WTC11 (cell line): ENCODE measurements at regions not wholly inside any gene's neighbourhood (a gene's known extent, or its start where the extent isn't known, plus 50 kb on each side); places are given as distances from the start of the nearest gene placed in this dataset.

Experiments used
- ATAC-seq: fragments of 200-7000 bp; cut with Tn5 transposase; 2 replicates; pipeline ENCODE4 v1.10.0; 2021; ENCODE audit warnings: mild to moderate bottlenecking, moderate library complexity
- CTCF ChIA-PET: fragments of 300-600 bp; sonication (Branson Sonifier 250); formaldehyde crosslinking; loops from one replicate; lab custom pipeline; 2021; ENCODE audit warnings: antibody characterized with exemption; lab: Charles Lee
- POLR2A ChIA-PET: fragments of 350-600 bp; sonication (Branson Sonifier 250); formaldehyde crosslinking; loops from one replicate; lab custom pipeline; 2021; ENCODE audit warnings: antibody characterized with exemption; lab: Charles Lee
- DNase-seq: peaks from one replicate; pipeline ENCODE4 v3.0.0; 2021; ENCODE audit warnings: low spot score
- H3K27ac Mint-ChIP-seq: 2 replicates; pipeline ENCODE4 v1.8.0; 2021; ENCODE audit warnings: mixed read lengths
- H3K27me3 Mint-ChIP-seq: 2 replicates; pipeline ENCODE4 v1.8.0; 2021; ENCODE audit warnings: low read depth, mild to moderate bottlenecking, moderate library complexity, mixed read lengths
- H3K36me3 Mint-ChIP-seq: 2 replicates; pipeline ENCODE4 v1.8.0; 2021; ENCODE audit warnings: mixed read lengths
- H3K4me1 Mint-ChIP-seq: 2 replicates; pipeline ENCODE4 v1.8.0; 2022; ENCODE audit warnings: mixed read lengths
- H3K4me3 Mint-ChIP-seq: 2 replicates; pipeline ENCODE4 v1.8.0; 2021; ENCODE audit warnings: mild to moderate bottlenecking, moderate library complexity, mixed read lengths
- H3K9me3 Mint-ChIP-seq: 2 replicates; pipeline ENCODE4 v1.8.0; 2021; ENCODE audit warnings: mixed read lengths
- AR ChIP-seq: fragments of 250-450 bp; sonication (Bioruptor Pico); IDR thresholded peaks from 2 replicates; pipeline ENCODE4 v1.9.0; 2021; ENCODE audit warnings: mild to moderate bottlenecking
- ATF3 ChIP-seq: sonication (generic); formaldehyde crosslinking; conservative IDR thresholded peaks from 2 replicates; pipeline ENCODE4 v1.8.1; 2022; ENCODE audit warnings: mild to moderate bottlenecking, missing genetic modification reagents
- CBFB ChIP-seq: sonication (generic); formaldehyde crosslinking; IDR thresholded peaks from 2 replicates; pipeline ENCODE4 v1.8.1; 2022; ENCODE audit warnings: mild to moderate bottlenecking, low read depth, missing genetic modification reagents
- CREB1 ChIP-seq: sonication (generic); formaldehyde crosslinking; IDR thresholded peaks from 2 replicates; pipeline ENCODE4 v1.8.0; 2023; ENCODE audit warnings: mild to moderate bottlenecking, missing genetic modification reagents
- FOXP1 ChIP-seq: sonication (generic); formaldehyde crosslinking; IDR thresholded peaks from 2 replicates; pipeline ENCODE4 v1.8.0; 2022; ENCODE audit warnings: missing genetic modification reagents, mild to moderate bottlenecking, moderate library complexity, borderline replicate concordance
- FOXP4 ChIP-seq: sonication (generic); formaldehyde crosslinking; IDR thresholded peaks from 2 replicates; pipeline ENCODE4 v1.8.0; 2022; ENCODE audit warnings: mild to moderate bottlenecking, missing genetic modification reagents
- GTF2I ChIP-seq: fragments of 250-450 bp; sonication (Bioruptor Pico); conservative IDR thresholded peaks from 2 replicates; pipeline ENCODE4 v1.4.0; 2021; ENCODE audit warnings: mild to moderate bottlenecking
- KAT7 ChIP-seq: sonication (generic); formaldehyde crosslinking; IDR thresholded peaks from 2 replicates; pipeline ENCODE4 v1.8.1; 2023; ENCODE audit warnings: missing genetic modification reagents, mild to moderate bottlenecking, borderline replicate concordance
- MXD4 ChIP-seq: fragments of 250-450 bp; sonication (Bioruptor Pico); IDR thresholded peaks from 2 replicates; pipeline ENCODE4 v1.8.0; 2021; ENCODE audit warnings: mild to moderate bottlenecking, moderate library complexity, borderline replicate concordance
- NR2C2 ChIP-seq: sonication (generic); formaldehyde crosslinking; IDR thresholded peaks from 2 replicates; pipeline ENCODE4 v1.8.0; 2022; ENCODE audit warnings: mild to moderate bottlenecking, missing genetic modification reagents
- PRRX2 ChIP-seq: fragments of 250-450 bp; sonication (Bioruptor Pico); IDR thresholded peaks from 2 replicates; pipeline ENCODE4 v1.8.0; 2021; ENCODE audit warnings: mild to moderate bottlenecking
- RELA ChIP-seq: sonication (generic); formaldehyde crosslinking; IDR thresholded peaks from 2 replicates; pipeline ENCODE4 v1.8.1; 2022; ENCODE audit warnings: missing genetic modification reagents, mild to moderate bottlenecking, borderline replicate concordance
- TEAD1 ChIP-seq: sonication (generic); formaldehyde crosslinking; IDR thresholded peaks from 2 replicates; pipeline ENCODE4 v1.8.0; 2022; ENCODE audit warnings: mild to moderate bottlenecking, missing genetic modification reagents
- ZBTB21 ChIP-seq: sonication (generic); formaldehyde crosslinking; IDR thresholded peaks from 2 replicates; pipeline ENCODE4 v1.8.1; 2023; ENCODE audit warnings: mild to moderate bottlenecking, missing genetic modification reagents, borderline replicate concordance
- ZNF138 ChIP-seq: sonication (generic); formaldehyde crosslinking; conservative IDR thresholded peaks from 2 replicates; pipeline ENCODE4 v1.8.1; 2022; ENCODE audit warnings: mild to moderate bottlenecking, moderate library complexity, missing genetic modification reagents
- ZNF425 ChIP-seq: fragments of 250-450 bp; sonication (Bioruptor Pico); conservative IDR thresholded peaks from 2 replicates; pipeline ENCODE4 v1.9.0; 2021; ENCODE audit warnings: mild to moderate bottlenecking
- TF ChIP-seq, protein P1 (sequence below): sonication (generic); formaldehyde crosslinking; IDR thresholded peaks from 2 replicates; pipeline ENCODE4 v1.8.0; 2023; ENCODE audit warnings: missing genetic modification reagents
- TF ChIP-seq, protein P2 (sequence below): sonication (generic); formaldehyde crosslinking; IDR thresholded peaks from 2 replicates; pipeline ENCODE4 v1.8.1; 2022; ENCODE audit warnings: low read depth, missing genetic modification reagents, borderline replicate concordance
- TF ChIP-seq, protein P3 (sequence below): sonication (generic); formaldehyde crosslinking; IDR thresholded peaks from 2 replicates; pipeline ENCODE4 v1.8.0; 2022; ENCODE audit warnings: mild to moderate bottlenecking, missing genetic modification reagents
- TF ChIP-seq, protein P4 (sequence below): sonication (generic); formaldehyde crosslinking; IDR thresholded peaks from 2 replicates; pipeline ENCODE4 v1.8.0; 2023; ENCODE audit warnings: mild to moderate bottlenecking, missing genetic modification reagents

DNA sequence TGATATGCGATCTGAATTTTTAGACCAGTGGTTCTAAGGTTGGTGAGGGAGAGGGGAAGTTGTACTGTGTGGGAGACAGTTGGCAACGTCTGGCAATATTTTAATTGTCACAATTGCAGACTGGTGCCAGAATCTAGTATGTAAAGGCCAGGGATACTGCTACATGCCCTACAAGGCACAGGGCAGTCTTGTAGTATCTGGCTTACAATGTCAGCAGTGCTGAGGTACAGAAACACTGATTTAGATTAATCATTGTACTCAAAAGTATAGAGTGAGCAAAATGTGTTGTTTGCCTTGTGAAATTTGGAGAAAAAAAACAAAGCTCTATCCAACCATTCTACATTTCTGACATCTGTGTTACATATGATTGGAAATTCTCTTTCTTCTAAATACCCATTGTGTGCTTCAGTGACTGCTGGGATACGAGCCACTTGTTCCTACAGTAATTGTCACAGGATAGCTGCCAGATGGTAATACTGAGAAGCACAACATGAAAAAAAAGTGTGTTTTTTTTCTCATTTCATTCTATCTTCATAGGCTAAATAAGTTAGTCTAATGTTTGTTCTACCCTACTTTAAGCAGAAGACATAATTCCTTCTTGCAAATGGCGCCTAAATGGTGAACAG lies 526.7 kb upstream of the AGA start:
- peaks cover 3% of the 10 kb centered on the region for H3K4me1 Mint-ChIP-seq
- ChIA-PET CTCF (no interaction called here), POLR2A (interaction anchor here (0.7 kb wide), 1 partner anchor 159 kb away, joined by 3 read pairs; no protein-coding TSS in a partner anchor)
- no peak for ATAC-seq
- TF ChIP-seq MXD4 (CRISPR knock-in tag): no peak
- no peak for TF ChIP-seq TEAD1 (CRISPR knock-in tag)
- H3K27me3 Mint-ChIP-seq: no peaks in the 10 kb centered on the region
- no peaks in the 10 kb centered on the region for H3K36me3 Mint-ChIP-seq
- H3K27ac Mint-ChIP-seq: no peak overlapping the region
- DNase-seq: no peak
- H3K9me3 Mint-ChIP-seq: no peaks in the 10 kb centered on the region
- no peak overlapping the region for H3K4me3 Mint-ChIP-seq

DNA sequence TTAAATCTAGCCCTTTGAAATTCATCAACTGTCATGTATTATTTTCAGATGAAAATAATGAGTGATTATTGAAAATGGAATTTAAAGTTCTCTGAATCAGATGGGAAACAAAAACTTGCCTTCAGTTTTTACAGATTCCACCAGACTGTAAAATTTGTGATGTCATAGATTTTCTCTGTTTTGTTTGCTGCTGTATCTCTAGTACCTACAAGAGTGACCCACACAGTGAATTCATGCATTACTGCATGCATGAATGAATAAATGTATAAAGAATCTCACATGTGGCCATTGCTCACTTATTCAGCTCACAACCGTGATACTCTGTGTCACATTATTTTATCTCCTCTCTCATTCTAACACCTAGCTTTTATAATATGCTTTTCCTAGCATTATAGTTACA lies 532.2 kb upstream of the AGA start:
- ATAC-seq: no peak
- POLR2A ChIA-PET: no interaction called here
- Mint-ChIP-seq H3K4me3 (no peak overlapping the region), H3K27ac (no peak overlapping the region), H3K9me3 (no peaks in the 10 kb centered on the region), H3K27me3 (no peaks in the 10 kb centered on the region), H3K4me1 (no peaks in the 10 kb centered on the region), H3K36me3 (no peaks in the 10 kb centered on the region)
- CTCF ChIA-PET: no interaction called here
- DNase-seq: no peak
- TF ChIP-seq ZNF425 (no peak), FOXP4 (CRISPR knock-in tag) (no peak), CBFB (no peak), RELA (no peak), GTF2I (CRISPR knock-in tag) (no peak), ATF3 (CRISPR knock-in tag) (no peak), NR2C2 (CRISPR knock-in tag) (no peak), KAT7 (CRISPR knock-in tag) (no peak), ZNF138 (CRISPR knock-in tag) (no peak), AR (CRISPR knock-in tag) (no peak), PRRX2 (no peak), ZBTB21 (CRISPR knock-in tag) (no peak), FOXP1 (CRISPR knock-in tag) (no peak), CREB1 (CRISPR knock-in tag) (no peak)
- TF ChIP-seq, protein P1, sequence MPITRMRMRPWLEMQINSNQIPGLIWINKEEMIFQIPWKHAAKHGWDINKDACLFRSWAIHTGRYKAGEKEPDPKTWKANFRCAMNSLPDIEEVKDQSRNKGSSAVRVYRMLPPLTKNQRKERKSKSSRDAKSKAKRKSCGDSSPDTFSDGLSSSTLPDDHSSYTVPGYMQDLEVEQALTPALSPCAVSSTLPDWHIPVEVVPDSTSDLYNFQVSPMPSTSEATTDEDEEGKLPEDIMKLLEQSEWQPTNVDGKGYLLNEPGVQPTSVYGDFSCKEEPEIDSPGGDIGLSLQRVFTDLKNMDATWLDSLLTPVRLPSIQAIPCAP (CRISPR knock-in tag): no peak
- TF ChIP-seq, protein P2, sequence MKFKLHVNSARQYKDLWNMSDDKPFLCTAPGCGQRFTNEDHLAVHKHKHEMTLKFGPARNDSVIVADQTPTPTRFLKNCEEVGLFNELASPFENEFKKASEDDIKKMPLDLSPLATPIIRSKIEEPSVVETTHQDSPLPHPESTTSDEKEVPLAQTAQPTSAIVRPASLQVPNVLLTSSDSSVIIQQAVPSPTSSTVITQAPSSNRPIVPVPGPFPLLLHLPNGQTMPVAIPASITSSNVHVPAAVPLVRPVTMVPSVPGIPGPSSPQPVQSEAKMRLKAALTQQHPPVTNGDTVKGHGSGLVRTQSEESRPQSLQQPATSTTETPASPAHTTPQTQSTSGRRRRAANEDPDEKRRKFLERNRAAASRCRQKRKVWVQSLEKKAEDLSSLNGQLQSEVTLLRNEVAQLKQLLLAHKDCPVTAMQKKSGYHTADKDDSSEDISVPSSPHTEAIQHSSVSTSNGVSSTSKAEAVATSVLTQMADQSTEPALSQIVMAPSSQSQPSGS: no peak
- TF ChIP-seq, protein P3, sequence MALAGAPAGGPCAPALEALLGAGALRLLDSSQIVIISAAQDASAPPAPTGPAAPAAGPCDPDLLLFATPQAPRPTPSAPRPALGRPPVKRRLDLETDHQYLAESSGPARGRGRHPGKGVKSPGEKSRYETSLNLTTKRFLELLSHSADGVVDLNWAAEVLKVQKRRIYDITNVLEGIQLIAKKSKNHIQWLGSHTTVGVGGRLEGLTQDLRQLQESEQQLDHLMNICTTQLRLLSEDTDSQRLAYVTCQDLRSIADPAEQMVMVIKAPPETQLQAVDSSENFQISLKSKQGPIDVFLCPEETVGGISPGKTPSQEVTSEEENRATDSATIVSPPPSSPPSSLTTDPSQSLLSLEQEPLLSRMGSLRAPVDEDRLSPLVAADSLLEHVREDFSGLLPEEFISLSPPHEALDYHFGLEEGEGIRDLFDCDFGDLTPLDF (CRISPR knock-in tag): no peak
- TF ChIP-seq, protein P4, sequence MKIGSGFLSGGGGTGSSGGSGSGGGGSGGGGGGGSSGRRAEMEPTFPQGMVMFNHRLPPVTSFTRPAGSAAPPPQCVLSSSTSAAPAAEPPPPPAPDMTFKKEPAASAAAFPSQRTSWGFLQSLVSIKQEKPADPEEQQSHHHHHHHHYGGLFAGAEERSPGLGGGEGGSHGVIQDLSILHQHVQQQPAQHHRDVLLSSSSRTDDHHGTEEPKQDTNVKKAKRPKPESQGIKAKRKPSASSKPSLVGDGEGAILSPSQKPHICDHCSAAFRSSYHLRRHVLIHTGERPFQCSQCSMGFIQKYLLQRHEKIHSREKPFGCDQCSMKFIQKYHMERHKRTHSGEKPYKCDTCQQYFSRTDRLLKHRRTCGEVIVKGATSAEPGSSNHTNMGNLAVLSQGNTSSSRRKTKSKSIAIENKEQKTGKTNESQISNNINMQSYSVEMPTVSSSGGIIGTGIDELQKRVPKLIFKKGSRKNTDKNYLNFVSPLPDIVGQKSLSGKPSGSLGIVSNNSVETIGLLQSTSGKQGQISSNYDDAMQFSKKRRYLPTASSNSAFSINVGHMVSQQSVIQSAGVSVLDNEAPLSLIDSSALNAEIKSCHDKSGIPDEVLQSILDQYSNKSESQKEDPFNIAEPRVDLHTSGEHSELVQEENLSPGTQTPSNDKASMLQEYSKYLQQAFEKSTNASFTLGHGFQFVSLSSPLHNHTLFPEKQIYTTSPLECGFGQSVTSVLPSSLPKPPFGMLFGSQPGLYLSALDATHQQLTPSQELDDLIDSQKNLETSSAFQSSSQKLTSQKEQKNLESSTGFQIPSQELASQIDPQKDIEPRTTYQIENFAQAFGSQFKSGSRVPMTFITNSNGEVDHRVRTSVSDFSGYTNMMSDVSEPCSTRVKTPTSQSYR (CRISPR knock-in tag): no peak
